HepG2 (cell line): ENCODE measurements at regions not wholly inside any gene's neighbourhood (a gene's known extent, or its start where the extent isn't known, plus 50 kb on each side); places are given as distances from the start of the nearest gene placed in this dataset.

ENCODE experiments used
- ATAC-seq: fragments of 200-7000 bp; cut with Tn5 transposase; 3 replicates; pipeline ENCODE4 v1.9.1; 2020; ENCODE audit warnings: mild to moderate bottlenecking, moderate library complexity
- BruUV-seq: library from RNA; stranded (reverse); fragments of 400-500 nt; replicated peaks from 2 replicates; lab custom pipeline; 2021; lab: Mats Ljungman, UMichigan
- CTCF ChIA-PET: fragments of 300-600 bp; formaldehyde crosslinking; extraction: SDS; loops from one replicate; lab custom pipeline; 2021; ENCODE audit warnings: low total read pairs, inconsistent platforms, low intra/inter-chr PET ratio; lab: Yijun Ruan, JAX
- POLR2A ChIA-PET: fragments of 350-600 bp; sonication (Branson Sonifier 250); formaldehyde crosslinking; loops from one replicate; lab custom pipeline; 2020; ENCODE audit warnings: antibody characterized with exemption, inconsistent platforms; lab: Yijun Ruan, JAX
- DNase-seq: peaks from one replicate; pipeline ENCODE4 v3.0.0-alpha.2; 2015; ENCODE audit warnings: low spot score
- FAIRE-seq: peaks from 3 replicates; lab custom pipeline; 2011; peaks lifted over from hg19 to GRCh38; lab: Jason Lieb, UNC
- H2AFZ ChIP-seq: one replicate; pipeline ENCODE4 v1.6.1; 2011; ENCODE audit warnings: low read length, inconsistent platforms
- H3K27ac ChIP-seq: fragments of 300-600 bp; 3 replicates; pipeline ENCODE4 v1.8.0; 2011; ENCODE audit warnings: mixed run types, mild to moderate bottlenecking, mixed read lengths, low read length, inconsistent platforms; ENCODE audit not compliant: insufficient read depth; ENCODE audit errors: extremely low read length
- H3K27me3 ChIP-seq, 2 experiments: fragments of 200-600 bp in 1 of 2; 2 replicates in 1 of 2; 3 replicates in 1 of 2; pipeline versions ENCODE4 v1.6.0 to v1.8.0; 2011; ENCODE audit warnings: low read length in 2 of 2, mild to moderate bottlenecking in 2 of 2, moderate library complexity in 2 of 2, inconsistent platforms in 1 of 2; ENCODE audit not compliant: insufficient read depth in 2 of 2, control insufficient read depth in 1 of 2
- H3K36me3 ChIP-seq, 2 experiments: fragments of 200-600 bp in 1 of 2; replicated peaks in 1 of 2; 2 replicates in 1 of 2; 3 replicates in 1 of 2; pipeline versions ENCODE4 v1.5.1 to v1.8.0; 2011; ENCODE audit warnings: low read length in 2 of 2, inconsistent platforms in 1 of 2; ENCODE audit not compliant: insufficient read depth in 2 of 2, control insufficient read depth in 1 of 2
- H3K4me1 ChIP-seq: 2 replicates; pipeline ENCODE4 v1.5.1; 2012; ENCODE audit warnings: low read length, inconsistent platforms; ENCODE audit not compliant: insufficient read depth
- H3K4me2 ChIP-seq: 2 replicates; pipeline ENCODE4 v1.6.0; 2011; ENCODE audit warnings: low read depth, low read length, inconsistent platforms
- H3K4me3 ChIP-seq, 3 experiments: fragments of 200-600 bp in 1 of 3; sonication (generic), shearing (Covaris generic) in 1 of 3; replicated peaks in 1 of 3; 2 replicates each; pipeline ENCODE4 v1.5.1; 2011 to 2016; ENCODE audit warnings: low read length in 3 of 3, inconsistent platforms in 2 of 3, low read depth in 2 of 3, mild to moderate bottlenecking in 2 of 3, control low read depth in 1 of 3, mixed read lengths in 1 of 3; ENCODE audit not compliant: insufficient read depth in 1 of 3
- H3K79me2 ChIP-seq: one replicate; pipeline ENCODE4 v1.6.1; 2011; ENCODE audit warnings: low read length, inconsistent platforms; ENCODE audit not compliant: insufficient read depth
- H3K9ac ChIP-seq: 2 replicates; pipeline ENCODE4 v1.6.0; 2011; ENCODE audit warnings: mild to moderate bottlenecking, low read depth, low read length, inconsistent platforms; ENCODE audit not compliant: insufficient read depth
- H3K9me3 ChIP-seq: 2 replicates; pipeline ENCODE4 v1.5.1; 2012; ENCODE audit warnings: mild to moderate bottlenecking, low read length
- H4K20me1 ChIP-seq: 2 replicates; pipeline ENCODE4 v1.6.0; 2011; ENCODE audit warnings: inconsistent platforms, mild to moderate bottlenecking, low read length, moderate library complexity; ENCODE audit not compliant: insufficient read depth
- ATF4 ChIP-seq, 2 experiments: fragments of 450-650 bp in 1 of 2; sonication (generic) in 1 of 2; formaldehyde crosslinking; IDR thresholded peaks; 2 replicates each; pipeline versions ENCODE4 v1.5.0 to v1.8.0; 2020 to 2022; ENCODE audit warnings: mild to moderate bottlenecking in 1 of 2, missing genetic modification reagents in 1 of 2
- BATF2 ChIP-seq: sonication (generic); formaldehyde crosslinking; IDR thresholded peaks from 2 replicates; pipeline ENCODE4 v1.8.0; 2022; ENCODE audit warnings: mild to moderate bottlenecking, missing genetic modification reagents, moderate library complexity
- EEA1 ChIP-seq: sonication (generic); formaldehyde crosslinking; IDR thresholded peaks from 2 replicates; pipeline ENCODE4 v1.5.1; 2020; ENCODE audit warnings: mild to moderate bottlenecking, missing genetic modification reagents, borderline replicate concordance
- HDAC2 ChIP-seq: sonication (generic); formaldehyde crosslinking; IDR thresholded peaks from 2 replicates; pipeline ENCODE4 v1.4.0; 2020; ENCODE audit warnings: missing genetic modification reagents
- MAFK ChIP-seq, 2 experiments: IDR thresholded peaks in 1 of 2; conservative IDR thresholded peaks in 1 of 2; 2 replicates each; pipeline ENCODE4 v1.6.1; 2011; ENCODE audit warnings: improper control_type of control experiment in 2 of 2, low read length in 2 of 2
- MBD4 ChIP-seq: IDR thresholded peaks from 2 replicates; pipeline ENCODE4 v1.6.1; 2012; ENCODE audit warnings: low read length, inconsistent platforms, borderline replicate concordance
- PRDM4 ChIP-seq: sonication (generic); formaldehyde crosslinking; IDR thresholded peaks from 2 replicates; pipeline ENCODE4 v1.9.0; 2021; ENCODE audit warnings: missing genetic modification reagents, borderline replicate concordance
- RFX5 ChIP-seq: IDR thresholded peaks from 2 replicates; pipeline ENCODE4 v1.6.1; 2011; ENCODE audit warnings: low read depth, low read length, improper control_type of control experiment
- TEAD3 ChIP-seq: optimal IDR thresholded peaks from 2 replicates; pipeline ENCODE3; 2016; ENCODE audit warnings: borderline replicate concordance
- ZNF784 ChIP-seq: sonication (generic); formaldehyde crosslinking; IDR thresholded peaks from 2 replicates; pipeline ENCODE4 v1.5.1; 2020; ENCODE audit warnings: missing genetic modification reagents, mild to moderate bottlenecking, borderline replicate concordance
- WGBS: methylation state at CpG from one replicate; pipeline ENCODE4 v1.1.6; 2017; ENCODE audit warnings: low lambda C conversion rate; 5-methylcytosine and 5-hydroxymethylcytosine counted together
- in situ Hi-C: cut with HindIII; loops from 2 replicates; pipeline ENCODE4 v1.10.0; 2017; ENCODE audit warnings: low pct_unique_long_range_greater_than_20kb; ENCODE audit not compliant: extremely low pct_ligation_motif_present
- intact Hi-C: fragments of 100-400 bp; cut with micrococcal nuclease; formaldehyde crosslinking; loops from one replicate; pipeline ENCODE4 v1.10.0; 2022; ENCODE audit not compliant: unreplicated experiment

GRCh38 chr2:88281302-88282217 lies 111.4 kb downstream of the THNSL2 start:
- no peak overlapping the region for H2AFZ ChIP-seq
- H3K4me1 ChIP-seq, result no peaks in the 10 kb centered on the region
- TF ChIP-seq HDAC2 (CRISPR knock-in tag) (no peak), BATF2 (CRISPR knock-in tag) (no peak), ZNF784 (CRISPR knock-in tag) (no peak), EEA1 (CRISPR knock-in tag) (no peak), ATF4 (CRISPR knock-in tag; IDR thresholded peaks at IDR 0.05) (peak in 1 of 2 experiments; percentile 62; a peak in 1 of 4 replicates), MBD4 (no peak), RFX5 (no peak), MAFK (conservative IDR thresholded peaks at IDR 0.05 in 1 of 2, IDR thresholded peaks at IDR 0.05 in 1 of 2; ENCODE audit: low read length in 2 of 2) (peak in 1 of 2 experiments; percentile 46; a peak in 3 of 4 replicates), PRDM4 (CRISPR knock-in tag) (no peak), TEAD3 (CRISPR knock-in tag) (no peak)
- TF ChIP-seq, all 625 proteins: peak for 2
- ChIA-PET CTCF (no interaction called here), POLR2A (no interaction called here)
- intact Hi-C loops, result no loop called here
- H3K9ac ChIP-seq, result no peak overlapping the region
- H3K27ac ChIP-seq, result no peak overlapping the region
- no peaks in the 10 kb centered on the region for H3K36me3 ChIP-seq
- in situ Hi-C loops, result no loop called here
- no peaks in the 10 kb centered on the region for H3K79me2 ChIP-seq
- no peaks in the 10 kb centered on the region for H4K20me1 ChIP-seq
- no peak overlapping the region for H3K4me2 ChIP-seq
- peaks cover 0 to 31% of the 10 kb centered on the region in 2 experiments; a peak in 3 of 5 replicates for H3K27me3 ChIP-seq
- H3K9me3 ChIP-seq, result no peaks in the 10 kb centered on the region
- DNase-seq, result no peak
- ATAC-seq, result no peak
- 20% methylated on average over 6 of the region's 6 CpGs for WGBS
- no peak overlapping the region for H3K4me3 ChIP-seq
- no peak for FAIRE-seq
- no TSS peak for BruUV-seq
